ENCODE measurements at regions not wholly inside any gene's neighbourhood (a gene's known extent, or its start where the extent isn't known, plus 50 kb on each side); places are given as distances from the start of the nearest gene placed in this dataset.

GRCh38 chrX:134171661-134172587 is 65.1 kb upstream of the CCDC160 start (continued):
- TF ChIP-seq ZSCAN18 (CRISPR knock-in tag; IDR thresholded peaks at IDR 0.05) (no peak), NR2C2 (CRISPR knock-in tag; IDR thresholded peaks at IDR 0.05) (no peak), KAT7 (CRISPR knock-in tag; IDR thresholded peaks at IDR 0.05; ENCODE audit: borderline replicate concordance) (no peak), ZBTB21 (CRISPR knock-in tag; IDR thresholded peaks at IDR 0.05; ENCODE audit: borderline replicate concordance) (no peak), MXD4 (CRISPR knock-in tag; IDR thresholded peaks at IDR 0.05; ENCODE audit: borderline replicate concordance) (no peak), ZNF281 (CRISPR knock-in tag; IDR thresholded peaks at IDR 0.05) (0 out of 2 replicates have a peak, but pooled peaks have one; percentile 61), STAT6 (CRISPR knock-in tag; conservative IDR thresholded peaks at IDR 0.05; ENCODE audit: low read depth) (no peak), ZNF512 (CRISPR knock-in tag; IDR thresholded peaks at IDR 0.05; ENCODE audit: borderline replicate concordance) (no peak), AFF4 (CRISPR knock-in tag; IDR thresholded peaks at IDR 0.05; ENCODE audit: borderline replicate concordance) (no peak), ZNF532 (CRISPR knock-in tag; IDR thresholded peaks at IDR 0.05; ENCODE audit: borderline replicate concordance) (no peak), GABPB1 (CRISPR knock-in tag; IDR thresholded peaks at IDR 0.05) (no peak), CREM (CRISPR knock-in tag; IDR thresholded peaks at IDR 0.05) (no peak), ZMAT4 (CRISPR knock-in tag; IDR thresholded peaks at IDR 0.05) (no peak), ZNF263 (CRISPR knock-in tag; IDR thresholded peaks at IDR 0.05; ENCODE audit: low read depth) (no peak), SMAD3 (CRISPR knock-in tag; IDR thresholded peaks at IDR 0.05; ENCODE audit: borderline replicate concordance) (no peak), CBFB (CRISPR knock-in tag; IDR thresholded peaks at IDR 0.05; ENCODE audit: low read depth) (no peak), USF1 (CRISPR knock-in tag; IDR thresholded peaks at IDR 0.05) (no peak), ATF1 (CRISPR knock-in tag; IDR thresholded peaks at IDR 0.05) (no peak), CREB1 (CRISPR knock-in tag; IDR thresholded peaks at IDR 0.05) (no peak)

Data from WTC11 (cell line).